Activated T-cell treated with anti-CD3 and anti-CD28 coated beads for 48 hours (primary cell): ENCODE measurements at regions not wholly inside any gene's neighbourhood (a gene's known extent, or its start where the extent isn't known, plus 50 kb on each side); places are given as distances from the start of the nearest gene placed in this dataset.
"Not testable (repeated sequence)": the region's sequence is repeated elsewhere in the genome, so short reads cannot be mapped to it uniquely, and the experiment has no call there.

Source experiments
- DNase-seq: peaks from one replicate; pipeline ENCODE4 v3.0.0-alpha.2; 2020; ENCODE audit warnings: low read depth

DNA sequence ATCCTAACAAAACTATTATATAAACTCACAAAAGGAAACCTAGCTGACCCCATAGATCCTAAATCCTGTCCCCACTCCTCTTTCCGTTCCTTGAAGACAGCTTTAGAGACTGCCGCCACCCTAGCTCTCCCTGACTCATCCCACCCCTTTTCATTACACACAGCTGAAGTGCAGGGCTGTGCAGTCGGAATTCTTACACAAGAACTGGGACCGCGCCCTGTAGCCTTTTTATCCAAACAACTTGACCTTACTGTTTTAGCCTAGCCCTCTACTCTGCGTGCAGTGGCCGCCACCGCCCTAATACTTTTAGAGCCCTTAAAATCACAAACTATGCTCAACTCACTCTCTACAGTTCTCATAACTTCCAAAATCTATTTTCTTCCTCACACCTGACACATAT lies 264.0 kb downstream of the SMARCA2 start:
- DNase-seq, result not testable (repeated sequence)

DNA sequence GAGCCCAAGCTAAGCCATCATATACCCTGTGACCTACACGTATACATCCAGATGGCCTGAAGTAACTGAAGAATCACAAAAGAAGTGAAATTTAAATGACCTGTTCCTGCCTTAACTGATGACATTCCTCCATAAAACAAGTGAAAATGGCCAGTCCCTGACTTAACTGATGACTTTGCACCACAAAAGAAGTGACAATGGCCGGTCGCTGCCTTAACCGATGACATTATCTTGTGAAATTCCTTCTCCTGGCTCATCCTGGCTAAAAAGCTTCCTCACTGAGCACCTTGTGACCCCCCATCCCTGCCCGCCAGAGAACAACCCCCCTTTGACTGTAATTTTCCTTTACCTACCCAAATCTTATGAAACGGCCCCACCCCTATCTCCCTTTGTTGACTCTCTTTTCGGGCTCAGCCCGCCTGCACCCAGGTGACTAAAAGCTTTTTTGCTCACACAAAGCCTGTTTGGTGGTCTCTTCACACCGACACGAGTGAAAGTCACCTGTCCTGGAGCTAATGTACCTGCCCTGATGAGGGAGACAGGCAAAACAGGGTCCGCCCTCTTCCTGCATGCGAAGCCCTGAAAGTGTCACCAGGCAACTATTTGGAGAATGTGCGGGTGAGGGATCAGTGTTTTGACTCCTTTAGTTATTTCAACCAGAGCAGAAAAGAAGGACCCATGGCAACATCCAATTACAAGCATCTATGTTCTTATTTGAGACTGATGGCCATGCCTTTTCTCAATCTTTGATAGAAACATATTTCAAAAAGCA lies 266.1 kb downstream of the SMARCA2 start:
- no peak for DNase-seq

DNA sequence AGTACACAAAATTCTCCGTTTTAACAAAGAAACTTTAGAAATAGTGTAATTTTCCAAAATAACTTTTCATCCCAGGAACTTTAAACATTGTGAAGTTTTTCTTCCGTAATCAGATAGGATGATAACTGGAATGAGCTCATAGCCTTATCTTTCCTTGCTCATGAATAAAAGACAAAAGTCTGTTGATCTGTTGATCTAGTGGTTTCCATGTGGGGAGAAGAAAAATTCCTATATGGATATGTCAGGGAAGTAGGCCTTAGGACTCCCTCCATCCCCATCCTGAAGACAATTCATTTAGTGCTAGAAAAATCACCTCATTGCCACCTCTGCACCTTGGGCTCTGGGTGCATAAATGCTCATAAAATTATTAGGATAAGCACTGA lies 266.6 kb downstream of the SMARCA2 start:
- no peak for DNase-seq

DNA sequence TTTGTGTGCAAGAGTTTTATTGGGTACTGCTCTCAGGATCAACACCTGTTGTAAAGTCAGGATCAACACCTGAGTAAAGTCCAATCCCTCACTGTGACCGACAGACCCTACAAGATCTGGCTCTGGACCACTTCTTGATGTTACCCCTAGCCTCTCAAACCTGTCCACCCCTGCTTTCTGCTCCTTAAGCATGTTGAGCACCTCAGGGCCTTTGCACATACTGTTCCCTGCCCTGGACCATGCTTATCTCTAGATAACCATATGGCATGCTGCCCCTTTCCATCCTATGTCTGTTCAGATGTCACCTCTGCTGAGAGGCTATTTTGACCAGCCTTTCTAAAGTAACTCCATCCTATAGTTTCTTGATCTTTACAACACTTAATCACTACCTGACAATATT lies 269.6 kb downstream of the SMARCA2 start:
- DNase-seq, result no peak

DNA sequence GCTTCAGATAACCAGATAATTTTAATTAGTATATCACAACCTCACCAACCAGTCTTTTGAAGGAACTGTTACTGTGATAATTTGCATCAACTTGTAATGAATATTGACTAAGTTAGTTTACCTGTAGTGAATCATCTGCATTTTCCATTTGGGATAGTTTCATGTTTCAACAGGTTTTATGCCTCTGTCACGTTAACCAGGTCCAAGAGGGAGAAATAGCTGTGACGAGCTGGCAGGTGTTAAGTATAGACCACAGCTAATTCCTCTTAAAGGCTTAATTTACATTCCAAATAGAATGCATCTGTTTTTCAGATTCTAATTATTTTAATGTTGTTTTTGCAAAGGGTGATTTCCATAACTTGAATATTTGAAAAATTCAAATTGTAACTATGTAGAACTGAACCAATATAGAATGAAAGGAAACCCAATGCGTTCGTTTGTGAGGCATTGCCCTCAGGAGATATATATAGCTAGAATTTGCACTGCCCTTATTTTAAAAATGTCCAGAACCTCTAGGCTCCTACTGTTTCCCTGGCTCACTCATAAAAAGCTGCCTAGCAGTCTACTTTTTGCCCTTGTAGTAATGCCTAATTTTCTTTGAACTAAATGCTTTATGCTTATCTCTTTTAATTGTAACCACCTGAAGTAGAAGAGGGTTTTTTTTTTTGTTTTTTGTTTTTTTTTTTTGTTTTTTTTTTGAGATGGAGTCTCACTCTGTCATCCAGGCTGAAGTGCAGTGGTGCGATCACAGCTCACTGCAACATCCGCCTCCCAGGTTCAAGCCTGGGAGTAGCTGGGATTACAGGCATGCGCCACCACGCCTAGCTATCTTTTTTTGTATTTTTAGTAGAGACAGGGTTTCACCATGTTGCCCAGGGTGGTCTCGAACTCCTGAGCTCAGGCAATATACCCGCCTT lies 270.5 kb downstream of the SMARCA2 start:
- DNase-seq, result no peak

DNA sequence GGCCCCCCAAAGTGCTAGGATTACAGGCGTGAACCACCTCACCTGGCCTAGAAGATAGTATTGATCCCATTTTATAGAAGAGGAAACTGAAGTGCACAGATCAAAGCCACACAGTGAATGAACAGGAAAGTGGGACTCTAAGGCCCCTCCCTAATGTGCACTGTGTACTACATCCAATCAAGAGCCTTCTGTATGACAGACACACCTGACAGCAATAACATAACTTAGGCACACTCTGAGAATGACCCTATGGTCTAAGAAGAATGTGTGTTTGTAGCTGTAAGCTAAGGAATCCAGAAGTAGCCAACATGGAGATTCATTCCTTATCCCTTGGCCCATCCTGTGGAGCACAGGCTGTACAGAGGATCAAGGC lies 271.2 kb downstream of the SMARCA2 start:
- no peak for DNase-seq

DNA sequence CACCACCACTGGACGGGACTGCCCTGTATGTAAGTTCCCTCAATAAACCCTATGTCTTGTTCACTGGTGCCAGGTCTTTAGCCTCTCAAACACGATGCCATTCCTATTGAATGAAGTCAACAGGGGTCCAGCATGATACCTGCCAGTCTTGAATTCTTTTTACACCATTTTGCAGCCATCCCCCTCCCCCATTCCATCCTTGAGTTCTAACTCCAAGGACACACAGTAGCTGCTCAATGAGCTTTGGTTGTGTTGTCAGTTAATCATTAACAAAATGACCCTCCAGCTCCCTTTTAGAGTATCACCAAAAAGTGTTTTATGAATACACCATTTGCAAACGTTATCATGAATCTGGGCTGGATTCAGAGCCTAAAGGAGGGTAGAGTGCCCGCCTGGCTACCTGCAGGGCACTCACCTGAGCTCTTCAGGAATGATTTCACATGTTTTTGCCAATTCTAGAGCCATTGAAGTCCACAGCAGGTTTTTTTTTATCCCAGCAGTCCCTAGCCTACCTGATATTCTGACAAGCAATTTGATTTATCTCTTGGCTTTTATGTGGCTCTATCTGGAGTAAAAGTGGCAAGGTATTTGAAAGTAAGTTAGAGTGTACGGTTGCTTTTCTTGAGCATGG lies 271.8 kb downstream of the SMARCA2 start:
- no peak for DNase-seq

DNA sequence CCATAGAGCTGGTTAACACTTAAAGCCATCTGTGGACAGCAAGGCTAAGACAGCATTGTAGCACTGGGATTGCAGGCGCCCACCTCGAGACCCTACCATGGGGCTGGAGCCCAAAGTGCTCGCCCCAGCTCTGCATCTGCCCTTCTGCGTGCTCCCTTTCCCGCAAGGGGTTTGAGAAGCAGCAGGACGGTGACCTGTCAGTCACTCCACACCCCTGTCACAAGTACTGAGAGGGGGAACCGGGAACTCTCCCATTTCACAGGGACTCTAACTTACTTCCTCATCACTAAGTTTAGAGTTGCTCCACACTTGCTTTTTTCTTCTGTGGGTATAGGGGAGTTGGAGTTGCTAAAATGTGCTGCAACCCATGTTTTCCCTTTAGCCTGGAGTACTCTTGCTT lies 273.2 kb downstream of the SMARCA2 start:
- DNase-seq, result no peak

DNA sequence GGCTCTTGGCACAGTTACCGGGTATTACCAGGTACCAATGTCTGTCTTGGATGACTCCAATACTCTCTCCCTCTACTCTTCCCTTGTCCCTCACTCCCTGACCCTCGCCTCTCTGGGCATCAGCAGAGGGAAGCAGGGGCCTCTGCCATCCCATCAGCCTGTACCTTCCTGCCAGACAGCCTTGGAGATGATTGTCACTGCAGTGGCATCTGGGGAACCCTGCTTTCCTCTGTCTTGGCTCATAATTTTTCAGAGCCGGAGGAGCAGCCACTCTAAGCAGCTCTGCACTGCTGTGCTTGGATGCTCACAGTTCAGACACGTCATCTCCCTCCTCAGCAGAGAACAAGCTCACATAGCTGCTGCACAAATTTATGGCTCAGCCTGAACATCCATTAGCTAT lies 274.1 kb downstream of the SMARCA2 start:
- no peak for DNase-seq

DNA sequence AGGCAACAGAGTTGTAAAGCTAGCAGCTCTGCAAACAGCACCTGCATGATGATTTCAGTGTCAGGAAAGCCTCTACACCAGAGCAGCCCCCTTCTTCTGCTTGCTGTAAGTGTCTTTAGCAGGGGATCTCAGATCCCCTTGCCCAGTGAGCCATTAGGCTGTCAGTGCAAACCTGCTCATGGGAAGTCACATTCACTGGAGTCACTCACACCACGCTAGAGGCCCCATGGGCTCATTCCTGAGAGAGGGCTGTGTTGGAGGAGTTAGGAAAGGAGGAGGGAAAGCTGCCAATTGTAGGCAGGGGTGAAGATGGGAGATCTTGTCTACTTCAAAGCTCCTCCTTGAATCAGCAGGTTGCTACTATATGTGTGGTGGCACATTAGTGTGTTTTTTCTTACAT lies 275.2 kb downstream of the SMARCA2 start:
- DNase-seq, result no peak

DNA sequence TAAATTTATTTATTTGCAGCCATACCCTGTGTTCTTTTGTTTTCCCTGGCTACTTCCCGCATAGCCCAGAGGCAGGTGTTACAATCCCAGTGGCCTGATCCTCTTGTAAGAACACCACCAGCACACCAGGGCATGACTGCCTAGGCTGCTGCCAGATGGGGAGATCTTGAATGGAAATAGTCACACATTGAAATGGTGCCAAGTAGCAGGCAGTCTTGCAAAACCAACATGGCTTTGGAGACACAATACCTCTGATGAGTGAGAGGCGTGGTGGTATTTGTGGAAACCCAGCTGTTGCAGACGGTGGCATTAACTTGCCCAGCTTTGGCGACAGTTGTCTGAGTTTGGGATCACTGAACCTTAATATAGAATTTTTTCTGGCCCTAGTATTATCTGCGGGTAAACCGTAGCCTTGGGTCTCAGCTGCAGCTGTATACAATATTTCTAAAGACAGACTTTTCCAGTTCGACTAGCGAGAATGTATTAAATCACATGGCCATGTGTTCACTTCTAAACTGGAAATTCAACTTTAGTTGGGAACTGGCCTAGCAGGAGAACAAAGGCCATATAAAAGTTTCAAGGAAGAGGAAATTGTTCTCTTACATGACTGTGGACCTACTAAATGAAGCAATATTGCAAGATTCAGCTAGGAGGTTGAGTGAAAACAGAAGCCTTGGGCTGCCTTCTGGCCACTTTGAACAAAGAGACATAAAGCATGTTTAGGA lies 277.0 kb downstream of the SMARCA2 start:
- no peak for DNase-seq

DNA sequence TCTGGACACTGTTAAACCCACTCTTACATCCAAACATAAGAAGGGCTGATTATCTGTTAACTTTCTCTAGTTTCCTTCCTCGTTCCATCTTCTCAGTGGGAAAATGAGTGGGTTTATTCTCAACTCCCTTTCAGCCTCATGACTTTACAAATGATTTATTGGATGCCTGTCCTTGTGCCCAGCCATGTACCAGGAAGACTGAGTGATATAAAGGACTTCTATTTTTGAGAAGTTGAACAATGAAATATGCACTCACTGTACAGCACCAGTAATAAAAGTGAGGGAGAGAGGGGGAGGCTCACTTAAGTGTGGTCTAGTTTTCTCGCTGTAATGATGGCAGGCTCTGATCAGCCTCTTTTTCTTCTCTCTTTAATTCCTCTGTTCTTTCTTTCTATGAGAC lies 277.6 kb downstream of the SMARCA2 start:
- DNase-seq, result no peak

DNA sequence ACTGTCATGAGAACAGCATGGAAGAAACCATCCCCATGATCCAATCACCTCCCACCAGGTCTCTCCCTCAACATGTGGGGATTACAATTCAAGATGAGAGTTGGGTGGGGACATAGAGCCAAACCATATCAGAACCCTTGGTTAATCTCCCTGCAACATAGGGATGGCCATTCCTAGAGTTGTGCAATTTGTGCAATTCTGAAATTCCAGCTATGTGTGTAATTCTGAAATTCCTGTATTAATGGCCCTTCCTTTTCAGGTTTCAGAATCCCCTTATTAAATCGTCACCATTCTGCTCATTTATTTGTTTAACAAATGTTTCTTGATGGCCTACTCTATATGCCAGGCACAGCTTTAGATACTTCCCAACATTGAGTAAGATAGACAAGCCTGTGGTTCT lies 282.6 kb downstream of the SMARCA2 start:
- DNase-seq, result no peak

DNA sequence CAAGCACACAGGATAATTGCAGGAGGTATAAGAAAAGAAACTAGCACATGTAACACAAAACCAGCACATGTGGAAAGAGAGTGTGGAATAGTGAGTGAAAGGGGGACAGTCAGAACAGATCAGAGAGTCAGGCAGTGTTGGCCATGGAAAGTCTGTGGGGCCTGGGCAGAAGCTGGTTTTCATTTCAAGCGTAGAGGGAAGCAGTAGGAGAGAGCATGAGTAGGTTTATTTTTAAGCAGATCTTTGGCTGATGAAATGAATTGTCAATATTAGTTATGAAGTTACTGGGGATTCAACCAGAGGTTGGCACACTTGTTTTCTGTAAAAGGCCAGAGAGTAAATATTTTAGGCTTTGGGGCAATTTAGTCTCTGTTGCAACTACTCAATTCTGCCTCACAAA lies 283.1 kb downstream of the SMARCA2 start:
- DNase-seq, result no peak

DNA sequence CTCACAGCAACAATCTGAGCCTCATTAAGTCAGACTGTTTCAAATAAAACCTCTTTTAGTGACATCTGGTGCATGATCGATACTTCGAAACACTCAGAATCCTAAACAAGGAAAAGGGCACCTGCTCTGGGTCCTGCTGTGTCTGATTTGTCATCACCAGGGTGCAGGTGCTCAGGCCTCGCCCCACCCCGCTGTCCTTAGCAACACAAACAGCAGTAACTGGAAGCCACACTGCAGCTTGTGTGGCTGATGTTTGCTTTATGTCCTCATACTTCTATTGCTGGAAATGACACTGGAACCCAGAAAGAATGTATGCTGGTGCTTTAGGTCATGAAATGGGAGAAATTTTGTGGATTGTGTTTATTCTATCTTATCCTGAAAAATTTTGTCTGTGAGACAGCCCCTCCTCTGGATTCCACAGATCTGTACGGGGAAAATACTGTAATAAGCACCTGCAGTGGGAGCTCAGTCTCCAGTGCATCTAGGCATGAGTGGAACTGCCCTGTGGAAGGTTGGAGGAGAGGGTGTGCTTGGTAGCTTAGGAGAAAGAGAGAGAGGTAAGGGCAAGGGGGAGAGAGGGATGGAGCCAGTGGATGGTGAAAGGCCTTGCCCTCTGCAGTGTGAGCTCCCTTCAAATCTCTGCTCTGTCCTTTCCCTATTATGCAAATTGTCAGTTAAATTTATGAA lies 284.2 kb downstream of the SMARCA2 start:
- no peak for DNase-seq

DNA sequence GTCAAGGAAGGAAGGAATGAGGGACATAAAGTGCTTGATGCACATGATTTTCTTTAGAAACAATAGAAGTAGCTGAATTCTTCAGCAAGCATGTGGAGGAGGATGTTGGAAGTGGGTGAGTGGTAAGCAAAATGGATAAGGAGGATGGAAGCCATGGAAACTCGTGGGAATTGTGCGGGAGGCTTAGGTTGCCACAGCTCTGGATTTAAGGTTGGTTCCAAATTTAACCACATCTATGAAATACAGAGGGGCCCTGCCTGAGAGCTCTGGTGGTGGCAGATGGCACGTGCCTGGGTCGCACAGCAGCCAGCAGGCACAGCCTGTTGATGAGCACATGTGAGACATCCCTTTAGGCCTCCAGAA lies 284.7 kb downstream of the SMARCA2 start:
- DNase-seq, result no peak

DNA sequence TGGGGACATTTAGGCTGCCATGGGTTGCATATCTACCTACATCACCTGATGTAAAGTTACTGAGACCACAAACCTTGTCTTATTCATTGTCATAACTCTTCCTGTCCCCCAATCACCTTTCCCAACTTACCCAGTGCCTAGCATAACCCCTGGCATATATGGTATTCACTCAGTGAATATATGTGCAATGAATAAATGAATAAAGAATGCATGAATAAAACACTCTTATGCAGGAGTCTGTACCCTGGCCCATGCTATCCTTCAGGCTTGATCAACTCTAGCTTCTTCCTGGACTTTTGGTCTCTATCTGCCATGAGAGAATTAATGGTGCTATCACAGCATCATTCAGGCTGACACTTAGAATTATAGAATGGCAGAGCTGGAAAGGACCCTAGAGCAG lies 285.2 kb downstream of the SMARCA2 start:
- no peak for DNase-seq

DNA sequence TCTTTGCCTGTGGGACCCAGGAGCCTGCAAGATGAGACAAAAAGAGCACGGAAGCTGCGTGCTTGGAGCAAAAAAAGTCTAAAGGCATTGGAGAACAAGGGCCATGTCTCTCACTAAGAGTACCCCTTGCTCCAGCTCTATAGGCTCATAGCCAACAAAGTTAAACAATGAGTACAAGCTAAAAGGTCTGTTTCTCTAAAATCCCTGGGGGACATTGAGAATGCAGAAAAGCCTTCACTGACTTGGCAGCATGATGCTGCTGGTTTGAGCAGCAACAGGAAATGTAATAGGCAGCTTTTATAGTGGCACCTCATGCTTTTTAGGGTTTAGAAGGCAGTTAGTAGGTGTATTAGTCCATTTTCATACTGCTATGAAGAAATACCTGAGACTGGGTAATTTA lies 287.5 kb downstream of the SMARCA2 start:
- DNase-seq, result no peak

DNA sequence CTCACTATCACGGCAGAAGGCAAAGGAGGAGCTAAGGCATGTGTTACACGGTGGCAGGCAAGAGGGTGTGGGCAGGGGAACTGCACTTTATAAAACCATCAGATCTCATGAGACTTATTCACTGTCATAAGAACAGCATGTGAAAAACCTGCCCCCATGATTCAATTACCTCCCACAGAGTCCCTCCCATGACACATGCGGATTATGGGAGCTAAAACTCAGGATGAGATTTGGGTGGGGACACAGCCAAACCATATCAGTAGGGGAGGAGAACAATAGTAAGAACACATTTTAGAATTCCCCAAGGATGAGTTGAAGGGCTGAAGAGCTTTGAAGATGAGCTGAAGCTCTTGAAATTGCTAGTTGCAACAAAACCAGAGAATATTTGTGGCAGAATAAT lies 287.9 kb downstream of the SMARCA2 start:
- no peak for DNase-seq

DNA sequence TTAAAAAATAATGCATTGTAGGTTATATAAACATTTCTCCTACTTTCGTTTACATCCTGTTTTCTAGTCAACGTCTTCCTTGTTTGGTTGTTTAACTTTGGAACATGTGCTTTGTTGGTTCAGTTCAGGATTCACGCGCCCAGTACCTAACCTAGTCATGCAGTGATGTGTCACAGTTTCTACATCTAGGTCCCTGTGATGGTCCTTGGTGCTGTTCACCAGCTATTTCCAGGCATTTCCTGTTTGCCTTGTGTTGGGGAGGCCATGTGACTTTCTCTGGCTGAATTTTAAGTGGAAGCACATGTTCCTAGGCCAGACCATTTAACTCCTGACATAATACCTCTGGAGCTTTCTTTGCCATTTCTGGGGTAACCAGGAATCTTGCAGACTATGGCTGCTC lies 292.3 kb downstream of the SMARCA2 start:
- no peak for DNase-seq

DNA sequence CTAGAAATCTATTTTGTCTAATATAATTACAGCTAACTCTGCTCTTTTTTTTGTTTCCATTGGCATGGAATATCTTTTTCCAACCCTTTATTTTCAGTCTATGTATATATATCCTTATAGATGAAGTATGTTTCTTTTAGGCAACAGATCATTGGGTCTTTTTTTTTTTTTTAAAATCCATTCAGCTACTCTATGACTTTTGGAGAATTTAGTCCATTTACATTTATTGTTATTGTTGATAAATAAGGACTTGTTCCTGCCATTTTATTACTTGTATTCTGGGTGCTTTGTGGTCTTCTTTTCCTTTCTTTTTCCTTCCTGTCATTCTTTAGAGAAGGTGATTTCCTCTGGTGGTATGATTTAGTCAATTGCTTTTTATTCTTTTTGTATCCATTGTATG lies 296.8 kb downstream of the SMARCA2 start:
- DNase-seq, result no peak

DNA sequence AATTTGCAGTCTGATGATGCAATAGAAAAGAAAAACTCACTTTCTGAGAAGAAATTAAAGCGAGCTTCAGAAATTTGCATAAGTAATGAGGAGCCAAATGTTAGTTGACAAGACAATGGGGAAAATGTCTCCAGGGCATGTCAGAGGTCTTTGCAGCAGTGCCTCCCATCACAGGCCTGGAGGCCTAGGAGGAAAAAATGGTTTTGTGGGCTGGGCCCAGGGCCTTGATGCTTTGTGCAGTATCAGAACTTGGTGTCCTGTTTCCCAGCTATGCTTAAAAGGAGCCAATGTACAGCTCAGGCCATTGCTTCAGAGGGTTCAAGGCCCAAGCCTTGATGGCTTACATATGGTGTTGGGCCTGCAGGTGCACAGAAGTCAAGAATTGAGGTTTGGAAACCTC lies 298.4 kb downstream of the SMARCA2 start:
- DNase-seq, result no peak
